ENCODE measurements at regions not wholly inside any gene's neighbourhood (a gene's known extent, or its start where the extent isn't known, plus 50 kb on each side); places are given as distances from the start of the nearest gene placed in this dataset.

GRCh38 chr6:133811557-133811956 is 77.4 kb upstream of the TCF21 start:
- no peak for TF ChIP-seq CTCF (conservative IDR thresholded peaks at IDR 0.05)
- no peak for TF ChIP-seq ZFX (IDR thresholded peaks at IDR 0.05)
